H1 (cell line): ENCODE measurements at regions not wholly inside any gene's neighbourhood (a gene's known extent, or its start where the extent isn't known, plus 50 kb on each side); places are given as distances from the start of the nearest gene placed in this dataset.

Experiments used
- CTCF ChIA-PET: fragments of 300-600 bp; sonication (Branson Sonifier 250); formaldehyde crosslinking; loops from one replicate; lab custom pipeline; 2021; ENCODE audit not compliant: partially characterized antibody; lab: Charles Lee
- POLR2A ChIA-PET: fragments of 300-600 bp; sonication (Branson Sonifier 250); formaldehyde crosslinking; loops from one replicate; lab custom pipeline; 2021; ENCODE audit warnings: inconsistent platforms; ENCODE audit not compliant: partially characterized antibody; lab: Charles Lee
- DNase-seq, 2 experiments: peaks; one replicate each; pipeline versions ENCODE4 v3.0.0 to v3.0.0-alpha.2; 2010 to 2022; ENCODE audit warnings: low spot score in 2 of 2, low read depth in 1 of 2, mixed read lengths in 1 of 2
- FAIRE-seq: peaks from 2 replicates; lab custom pipeline; 2011; peaks lifted over from hg19 to GRCh38; lab: Jason Lieb, UNC
- H2AFZ ChIP-seq: 2 replicates; pipeline ENCODE4 v1.8.1; 2012; ENCODE audit warnings: low read length, inconsistent platforms
- H2AK5ac ChIP-seq: 2 replicates; pipeline ENCODE4 v1.6.1; 2013; ENCODE audit warnings: low read depth, low read length
- H2BK120ac ChIP-seq: replicated peaks from 2 replicates; pipeline ENCODE3; 2013; ENCODE audit warnings: low read depth, low read length, inconsistent platforms
- H2BK12ac ChIP-seq: 2 replicates; pipeline ENCODE4 v1.6.1; 2013; ENCODE audit warnings: low read depth, low read length
- H2BK15ac ChIP-seq: 2 replicates; pipeline ENCODE4 v1.6.1; 2013; ENCODE audit warnings: low read length
- H2BK20ac ChIP-seq: 2 replicates; pipeline ENCODE4 v1.6.1; 2013; ENCODE audit warnings: low read length
- H2BK5ac ChIP-seq: 2 replicates; pipeline ENCODE4 v1.6.1; 2013; ENCODE audit warnings: low read depth, low read length
- H3K14ac ChIP-seq: 2 replicates; pipeline ENCODE4 v1.6.1; 2013; ENCODE audit warnings: inconsistent platforms; ENCODE audit not compliant: insufficient read length
- H3K18ac ChIP-seq: 2 replicates; pipeline ENCODE4 v1.6.1; 2013; ENCODE audit warnings: low read length; ENCODE audit errors: extremely low read depth
- H3K23ac ChIP-seq: 2 replicates; pipeline ENCODE4 v1.6.1; 2013; ENCODE audit warnings: inconsistent platforms; ENCODE audit not compliant: insufficient read length
- H3K23me2 ChIP-seq: 2 replicates; pipeline ENCODE4 v1.6.1; 2013; ENCODE audit warnings: low read depth, low read length
- H3K27ac ChIP-seq: 2 replicates; pipeline ENCODE4 v1.6.1; 2011; ENCODE audit warnings: low read depth, low read length, inconsistent platforms
- H3K27me3 ChIP-seq, 4 experiments: replicated peaks in 1 of 4; 1 replicate in 1 of 4; 2 replicates in 3 of 4; pipeline versions ENCODE4 v1.6.1 to v1.8.1; 2011 to 2013; ENCODE audit warnings: low read length in 3 of 4, mild to moderate bottlenecking in 3 of 4, inconsistent platforms in 2 of 4, mixed read lengths in 2 of 4, moderate library complexity in 1 of 4; ENCODE audit not compliant: control insufficient read depth in 3 of 4, insufficient read depth in 3 of 4; ENCODE audit errors: extremely low read depth in 1 of 4
- H3K36me3 ChIP-seq, 4 experiments: 2 replicates each; pipeline versions ENCODE4 v1.6.1 to v1.8.1; 2011 to 2013; ENCODE audit warnings: mild to moderate bottlenecking in 4 of 4, low read length in 3 of 4, moderate library complexity in 2 of 4, control low read depth in 1 of 4, inconsistent platforms in 1 of 4; ENCODE audit not compliant: insufficient read depth in 4 of 4, control insufficient read depth in 2 of 4
- H3K4ac ChIP-seq: replicated peaks from 2 replicates; pipeline ENCODE3; 2013; ENCODE audit warnings: low read length, low read depth, mixed read lengths, inconsistent platforms; ENCODE audit not compliant: insufficient read length
- H3K4me1 ChIP-seq, 4 experiments: replicated peaks in 1 of 4; 1 replicate in 1 of 4; 2 replicates in 3 of 4; pipeline versions ENCODE4 v1.6.1 to v1.8.1; 2011 to 2013; ENCODE audit warnings: low read length in 3 of 4, inconsistent platforms in 2 of 4, mixed read lengths in 1 of 4; ENCODE audit not compliant: insufficient read depth in 4 of 4, control insufficient read depth in 3 of 4
- H3K4me2 ChIP-seq, 2 experiments: 2 replicates each; pipeline versions ENCODE4 v1.6.1 to v1.8.1; 2011 to 2013; ENCODE audit warnings: low read depth in 2 of 2, low read length in 2 of 2, control low read depth in 1 of 2, inconsistent platforms in 1 of 2, mild to moderate bottlenecking in 1 of 2; ENCODE audit not compliant: insufficient read depth in 1 of 2
- H3K4me3 ChIP-seq, 4 experiments: fragments of 200-600, 300-600 bp in 1 of 4; sonication (generic), shearing (Covaris generic), sonication (Bioruptor Twin) in 1 of 4; 2 replicates each; pipeline versions ENCODE4 v1.5.1 to v1.8.1; 2011 to 2016; ENCODE audit warnings: low read length in 4 of 4, low read depth in 3 of 4, control low read depth in 2 of 4, inconsistent platforms in 2 of 4, mild to moderate bottlenecking in 2 of 4, mixed read lengths in 1 of 4, moderate library complexity in 1 of 4; ENCODE audit not compliant: insufficient read depth in 2 of 4; ENCODE audit errors: extremely low read depth in 1 of 4
- H3K56ac ChIP-seq: replicated peaks from 2 replicates; pipeline ENCODE3; 2013; ENCODE audit warnings: low read depth, mild to moderate bottlenecking, mixed read lengths, low read length, inconsistent platforms; ENCODE audit not compliant: insufficient read length
- H3K79me1 ChIP-seq: 2 replicates; pipeline ENCODE4 v1.6.1; 2013; ENCODE audit warnings: low read depth, low read length, control low read depth
- H3K79me2 ChIP-seq, 2 experiments: 2 replicates each; pipeline versions ENCODE4 v1.6.1 to v1.8.1; 2012 to 2013; ENCODE audit warnings: low read length in 2 of 2, mild to moderate bottlenecking in 2 of 2, inconsistent platforms in 1 of 2; ENCODE audit not compliant: insufficient read depth in 2 of 2, control insufficient read depth in 1 of 2
- H3K9ac ChIP-seq, 4 experiments: replicated peaks in 1 of 4; 1 replicate in 1 of 4; 2 replicates in 3 of 4; pipeline versions ENCODE4 v1.6.1 to v1.8.1; 2011 to 2013; ENCODE audit warnings: low read depth in 3 of 4, low read length in 3 of 4, control low read depth in 2 of 4, mild to moderate bottlenecking in 2 of 4, moderate library complexity in 2 of 4, inconsistent platforms in 1 of 4; ENCODE audit errors: extremely low read depth in 1 of 4
- H3K9me3 ChIP-seq, 2 experiments: 2 replicates each; pipeline versions ENCODE4 v1.6.1 to v1.8.1; 2012 to 2013; ENCODE audit warnings: mild to moderate bottlenecking in 2 of 2, moderate library complexity in 2 of 2, control low read depth in 1 of 2, inconsistent platforms in 1 of 2, low read depth in 1 of 2, low read length in 1 of 2, mixed read lengths in 1 of 2; ENCODE audit not compliant: insufficient read depth in 2 of 2
- H4K20me1 ChIP-seq, 2 experiments: replicated peaks in 1 of 2; 2 replicates each; pipeline versions ENCODE3 to v1.8.1; 2011 to 2013; ENCODE audit warnings: inconsistent platforms in 2 of 2, low read length in 2 of 2, mild to moderate bottlenecking in 1 of 2; ENCODE audit not compliant: insufficient read depth in 2 of 2, control insufficient read depth in 1 of 2
- H4K5ac ChIP-seq: 2 replicates; pipeline ENCODE4 v1.6.1; 2013; ENCODE audit warnings: low read length, low read depth, mixed read lengths, inconsistent platforms; ENCODE audit not compliant: insufficient read length
- H4K8ac ChIP-seq: 2 replicates; pipeline ENCODE4 v1.8.0; 2013; ENCODE audit warnings: mild to moderate bottlenecking, moderate library complexity, low read length, inconsistent platforms; ENCODE audit not compliant: insufficient read depth; ENCODE audit errors: extremely low read depth
- H4K91ac ChIP-seq: replicated peaks from 2 replicates; pipeline ENCODE3; 2013; ENCODE audit warnings: low read length, mixed read lengths, inconsistent platforms; ENCODE audit not compliant: insufficient read length
- CREB1 ChIP-seq: IDR thresholded peaks from 2 replicates; pipeline ENCODE4 v1.6.1; 2012; ENCODE audit warnings: inconsistent platforms
- EGR1 ChIP-seq: IDR thresholded peaks from 2 replicates; pipeline ENCODE4 v1.6.1; 2011; ENCODE audit warnings: low read depth, low read length, borderline replicate concordance
- GABPA ChIP-seq: IDR thresholded peaks from 2 replicates; pipeline ENCODE4 v1.6.1; 2011; ENCODE audit warnings: mild to moderate bottlenecking, low read length, moderate library complexity, borderline replicate concordance; ENCODE audit not compliant: insufficient read depth
- JUN ChIP-seq: IDR thresholded peaks from 2 replicates; pipeline ENCODE4 v1.6.1; 2011; ENCODE audit warnings: low read depth, mild to moderate bottlenecking, improper control_type of control experiment, low read length
- JUND ChIP-seq: IDR thresholded peaks from 2 replicates; pipeline ENCODE4 v1.6.1; 2011; ENCODE audit warnings: mild to moderate bottlenecking, improper control_type of control experiment, low read length
- NRF1 ChIP-seq: IDR thresholded peaks from 2 replicates; pipeline ENCODE4 v1.6.1; 2011; ENCODE audit warnings: mild to moderate bottlenecking, low read depth, low read length, improper control_type of control experiment
- PHF8 ChIP-seq: fragments of 200-600 bp; sonication (generic); conservative IDR thresholded peaks from 2 replicates; pipeline ENCODE4 v1.7.1; 2012; ENCODE audit warnings: low read depth, mild to moderate bottlenecking, inconsistent platforms, low read length, moderate library complexity
- SP1 ChIP-seq: IDR thresholded peaks from 2 replicates; pipeline ENCODE4 v1.6.1; 2011; ENCODE audit warnings: low read depth, low read length
- WGBS, 2 experiments: shearing (Covaris generic) in 1 of 2; methylation state at CpG; one replicate each; pipeline versions ENCODE4 v1.1.6 to v1.1.7; 2013 to 2015; ENCODE audit warnings: low lambda C conversion rate in 2 of 2, mixed read lengths in 2 of 2, inconsistent platforms in 1 of 2, low coverage in 1 of 2, missing lambda C conversion rate in 1 of 2; ENCODE audit not compliant: insufficient replicate concordance in 2 of 2, insufficient coverage in 1 of 2, insufficient read length in 1 of 2; ENCODE audit errors: extremely low coverage in 1 of 2, missing lambda C conversion rate in 1 of 2; 5-methylcytosine and 5-hydroxymethylcytosine counted together

GRCh38 chr9:13860019-13860418, 453.9 kb downstream of the NFIB start:
- no peaks in the 10 kb centered on the region for H3K27me3 ChIP-seq
- no peaks in the 10 kb centered on the region for H4K20me1 ChIP-seq
- TF ChIP-seq GABPA (no peak), PHF8 (no peak), NRF1 (no peak), JUND (no peak), CREB1 (no peak), EGR1 (no peak), JUN (no peak), SP1 (no peak)
- no peak overlapping the region for H3K27ac ChIP-seq
- H2AK5ac ChIP-seq, result no peak overlapping the region
- H4K91ac ChIP-seq, result peak overlapping the region; percentile 6
- peak overlapping the region; percentile 49; the same call in 1 of the 2 replicates for H2AFZ ChIP-seq
- ChIA-PET POLR2A (interaction anchor here (0.8 kb wide), 1 partner anchor 12 kb away, joined by 3 read pairs; no protein-coding TSS in a partner anchor), CTCF (interaction anchor here (1.4 kb wide), 1 partner anchor 23 kb away, joined by 3 read pairs; no protein-coding TSS in a partner anchor)
- no peak overlapping the region for H3K9ac ChIP-seq
- no peak overlapping the region for H3K14ac ChIP-seq
- peak overlapping the region; percentile 10; the same call in 1 of the 2 replicates for H2BK12ac ChIP-seq
- H2BK20ac ChIP-seq, result peak overlapping the region; percentile 38; the same call in 1 of the 2 replicates
- no peak overlapping the region for H4K8ac ChIP-seq
- no peak for DNase-seq
- H3K9me3 ChIP-seq, result no peaks in the 10 kb centered on the region
- H2BK15ac ChIP-seq, result no peak overlapping the region
- no peak for FAIRE-seq
- no peaks in the 10 kb centered on the region for H3K23me2 ChIP-seq
- no peak overlapping the region for H3K23ac ChIP-seq
- H2BK120ac ChIP-seq, result no peak overlapping the region
- H3K4me3 ChIP-seq, result no peak overlapping the region
- 89% methylated on average over 5 of the region's 5 CpGs; no CpG with 5 or more reads in 1 of the 2 experiments for WGBS, 2 experiments
- H3K18ac ChIP-seq, result no peak overlapping the region
- no peaks in the 10 kb centered on the region for H3K79me2 ChIP-seq
- H3K36me3 ChIP-seq, result no peaks in the 10 kb centered on the region
- H3K4me2 ChIP-seq, result no peak overlapping the region
- no peak overlapping the region for H3K56ac ChIP-seq
- no peak overlapping the region for H4K5ac ChIP-seq
- no peaks in the 10 kb centered on the region for H3K79me1 ChIP-seq
- no peak overlapping the region for H2BK5ac ChIP-seq
- peaks cover 0 to 8% (median 6%) of the 10 kb centered on the region in 4 experiments; a peak in 4 of 7 replicates for H3K4me1 ChIP-seq
- H3K4ac ChIP-seq, result peak overlapping the region; percentile 16
